H1 (cell line): ENCODE measurements at regions not wholly inside any gene's neighbourhood (a gene's known extent, or its start where the extent isn't known, plus 50 kb on each side); places are given as distances from the start of the nearest gene placed in this dataset.

Experiments
- CTCF ChIA-PET: fragments of 300-600 bp; sonication (Branson Sonifier 250); formaldehyde crosslinking; loops from one replicate; lab custom pipeline; 2021; ENCODE audit not compliant: partially characterized antibody; lab: Charles Lee
- POLR2A ChIA-PET: fragments of 300-600 bp; sonication (Branson Sonifier 250); formaldehyde crosslinking; loops from one replicate; lab custom pipeline; 2021; ENCODE audit warnings: inconsistent platforms; ENCODE audit not compliant: partially characterized antibody; lab: Charles Lee
- DNase-seq, 2 experiments: peaks; one replicate each; pipeline versions ENCODE4 v3.0.0 to v3.0.0-alpha.2; 2010 to 2022; ENCODE audit warnings: low spot score in 2 of 2, low read depth in 1 of 2, mixed read lengths in 1 of 2
- FAIRE-seq: peaks from 2 replicates; lab custom pipeline; 2011; peaks lifted over from hg19 to GRCh38; lab: Jason Lieb, UNC
- H2AFZ ChIP-seq: 2 replicates; pipeline ENCODE4 v1.8.1; 2012; ENCODE audit warnings: low read length, inconsistent platforms
- H2AK5ac ChIP-seq: 2 replicates; pipeline ENCODE4 v1.6.1; 2013; ENCODE audit warnings: low read depth, low read length
- H2BK120ac ChIP-seq: replicated peaks from 2 replicates; pipeline ENCODE3; 2013; ENCODE audit warnings: low read depth, low read length, inconsistent platforms
- H2BK12ac ChIP-seq: 2 replicates; pipeline ENCODE4 v1.6.1; 2013; ENCODE audit warnings: low read depth, low read length
- H2BK15ac ChIP-seq: 2 replicates; pipeline ENCODE4 v1.6.1; 2013; ENCODE audit warnings: low read length
- H2BK20ac ChIP-seq: 2 replicates; pipeline ENCODE4 v1.6.1; 2013; ENCODE audit warnings: low read length
- H2BK5ac ChIP-seq: 2 replicates; pipeline ENCODE4 v1.6.1; 2013; ENCODE audit warnings: low read depth, low read length
- H3K14ac ChIP-seq: 2 replicates; pipeline ENCODE4 v1.6.1; 2013; ENCODE audit warnings: inconsistent platforms; ENCODE audit not compliant: insufficient read length
- H3K18ac ChIP-seq: 2 replicates; pipeline ENCODE4 v1.6.1; 2013; ENCODE audit warnings: low read length; ENCODE audit errors: extremely low read depth
- H3K23ac ChIP-seq: 2 replicates; pipeline ENCODE4 v1.6.1; 2013; ENCODE audit warnings: inconsistent platforms; ENCODE audit not compliant: insufficient read length
- H3K23me2 ChIP-seq: 2 replicates; pipeline ENCODE4 v1.6.1; 2013; ENCODE audit warnings: low read depth, low read length
- H3K27ac ChIP-seq: 2 replicates; pipeline ENCODE4 v1.6.1; 2011; ENCODE audit warnings: low read depth, low read length, inconsistent platforms
- H3K27me3 ChIP-seq, 4 experiments: replicated peaks in 1 of 4; 1 replicate in 1 of 4; 2 replicates in 3 of 4; pipeline versions ENCODE4 v1.6.1 to v1.8.1; 2011 to 2013; ENCODE audit warnings: low read length in 3 of 4, mild to moderate bottlenecking in 3 of 4, inconsistent platforms in 2 of 4, mixed read lengths in 2 of 4, moderate library complexity in 1 of 4; ENCODE audit not compliant: control insufficient read depth in 3 of 4, insufficient read depth in 3 of 4; ENCODE audit errors: extremely low read depth in 1 of 4
- H3K36me3 ChIP-seq, 4 experiments: 2 replicates each; pipeline versions ENCODE4 v1.6.1 to v1.8.1; 2011 to 2013; ENCODE audit warnings: mild to moderate bottlenecking in 4 of 4, low read length in 3 of 4, moderate library complexity in 2 of 4, control low read depth in 1 of 4, inconsistent platforms in 1 of 4; ENCODE audit not compliant: insufficient read depth in 4 of 4, control insufficient read depth in 2 of 4
- H3K4ac ChIP-seq: replicated peaks from 2 replicates; pipeline ENCODE3; 2013; ENCODE audit warnings: low read length, low read depth, mixed read lengths, inconsistent platforms; ENCODE audit not compliant: insufficient read length
- H3K4me1 ChIP-seq, 4 experiments: replicated peaks in 1 of 4; 1 replicate in 1 of 4; 2 replicates in 3 of 4; pipeline versions ENCODE4 v1.6.1 to v1.8.1; 2011 to 2013; ENCODE audit warnings: low read length in 3 of 4, inconsistent platforms in 2 of 4, mixed read lengths in 1 of 4; ENCODE audit not compliant: insufficient read depth in 4 of 4, control insufficient read depth in 3 of 4
- H3K4me2 ChIP-seq, 2 experiments: 2 replicates each; pipeline versions ENCODE4 v1.6.1 to v1.8.1; 2011 to 2013; ENCODE audit warnings: low read depth in 2 of 2, low read length in 2 of 2, control low read depth in 1 of 2, inconsistent platforms in 1 of 2, mild to moderate bottlenecking in 1 of 2; ENCODE audit not compliant: insufficient read depth in 1 of 2
- H3K4me3 ChIP-seq, 4 experiments: fragments of 200-600, 300-600 bp in 1 of 4; sonication (generic), shearing (Covaris generic), sonication (Bioruptor Twin) in 1 of 4; 2 replicates each; pipeline versions ENCODE4 v1.5.1 to v1.8.1; 2011 to 2016; ENCODE audit warnings: low read length in 4 of 4, low read depth in 3 of 4, control low read depth in 2 of 4, inconsistent platforms in 2 of 4, mild to moderate bottlenecking in 2 of 4, mixed read lengths in 1 of 4, moderate library complexity in 1 of 4; ENCODE audit not compliant: insufficient read depth in 2 of 4; ENCODE audit errors: extremely low read depth in 1 of 4
- H3K56ac ChIP-seq: replicated peaks from 2 replicates; pipeline ENCODE3; 2013; ENCODE audit warnings: low read depth, mild to moderate bottlenecking, mixed read lengths, low read length, inconsistent platforms; ENCODE audit not compliant: insufficient read length
- H3K79me1 ChIP-seq: 2 replicates; pipeline ENCODE4 v1.6.1; 2013; ENCODE audit warnings: low read depth, low read length, control low read depth
- H3K79me2 ChIP-seq, 2 experiments: 2 replicates each; pipeline versions ENCODE4 v1.6.1 to v1.8.1; 2012 to 2013; ENCODE audit warnings: low read length in 2 of 2, mild to moderate bottlenecking in 2 of 2, inconsistent platforms in 1 of 2; ENCODE audit not compliant: insufficient read depth in 2 of 2, control insufficient read depth in 1 of 2
- H3K9ac ChIP-seq, 4 experiments: replicated peaks in 1 of 4; 1 replicate in 1 of 4; 2 replicates in 3 of 4; pipeline versions ENCODE4 v1.6.1 to v1.8.1; 2011 to 2013; ENCODE audit warnings: low read depth in 3 of 4, low read length in 3 of 4, control low read depth in 2 of 4, mild to moderate bottlenecking in 2 of 4, moderate library complexity in 2 of 4, inconsistent platforms in 1 of 4; ENCODE audit errors: extremely low read depth in 1 of 4
- H3K9me3 ChIP-seq, 2 experiments: 2 replicates each; pipeline versions ENCODE4 v1.6.1 to v1.8.1; 2012 to 2013; ENCODE audit warnings: mild to moderate bottlenecking in 2 of 2, moderate library complexity in 2 of 2, control low read depth in 1 of 2, inconsistent platforms in 1 of 2, low read depth in 1 of 2, low read length in 1 of 2, mixed read lengths in 1 of 2; ENCODE audit not compliant: insufficient read depth in 2 of 2
- H4K20me1 ChIP-seq, 2 experiments: replicated peaks in 1 of 2; 2 replicates each; pipeline versions ENCODE3 to v1.8.1; 2011 to 2013; ENCODE audit warnings: inconsistent platforms in 2 of 2, low read length in 2 of 2, mild to moderate bottlenecking in 1 of 2; ENCODE audit not compliant: insufficient read depth in 2 of 2, control insufficient read depth in 1 of 2
- H4K5ac ChIP-seq: 2 replicates; pipeline ENCODE4 v1.6.1; 2013; ENCODE audit warnings: low read length, low read depth, mixed read lengths, inconsistent platforms; ENCODE audit not compliant: insufficient read length
- H4K8ac ChIP-seq: 2 replicates; pipeline ENCODE4 v1.8.0; 2013; ENCODE audit warnings: mild to moderate bottlenecking, moderate library complexity, low read length, inconsistent platforms; ENCODE audit not compliant: insufficient read depth; ENCODE audit errors: extremely low read depth
- H4K91ac ChIP-seq: replicated peaks from 2 replicates; pipeline ENCODE3; 2013; ENCODE audit warnings: low read length, mixed read lengths, inconsistent platforms; ENCODE audit not compliant: insufficient read length
- ASH2L ChIP-seq: fragments of 200-600, 300-600 bp; sonication (generic); IDR thresholded peaks from one replicate; pipeline ENCODE4 v1.7.1; 2017; ENCODE audit warnings: low read length
- BRCA1 ChIP-seq: IDR thresholded peaks from 2 replicates; pipeline ENCODE4 v1.6.1; 2012; ENCODE audit warnings: low read depth, low read length, improper control_type of control experiment
- CBX5 ChIP-seq: fragments of 300-800, 300-1000 bp; sonication (generic); IDR thresholded peaks from 2 replicates; pipeline ENCODE4 v1.7.1; 2016; ENCODE audit warnings: antibody characterized with exemption, low read length, low read depth
- EZH2 ChIP-seq: fragments of 200-600 bp; sonication (generic); IDR thresholded peaks from 2 replicates; pipeline ENCODE4 v1.7.1; 2012; ENCODE audit warnings: low read depth, mild to moderate bottlenecking, moderate library complexity, low read length, inconsistent platforms; ENCODE audit not compliant: severe bottlenecking
- GTF2F1 ChIP-seq: IDR thresholded peaks from 2 replicates; pipeline ENCODE4 v1.6.1; 2012; ENCODE audit warnings: low read depth, low read length, improper control_type of control experiment, borderline replicate concordance
- KDM1A ChIP-seq: fragments of 200-600, 300-600 bp; sonication (generic); IDR thresholded peaks from 2 replicates; pipeline ENCODE4 v1.7.1; 2016; ENCODE audit warnings: mild to moderate bottlenecking, low read length, borderline replicate concordance
- NANOG ChIP-seq: IDR thresholded peaks from 2 replicates; pipeline ENCODE4 v1.6.1; 2011; ENCODE audit warnings: low read length, low read depth, mild to moderate bottlenecking, inconsistent platforms; ENCODE audit not compliant: insufficient read depth, poor library complexity, severe bottlenecking
- RAD21 ChIP-seq, 2 experiments: IDR thresholded peaks in 1 of 2; conservative IDR thresholded peaks in 1 of 2; 2 replicates each; pipeline ENCODE4 v1.6.1; 2011; ENCODE audit warnings: low read depth in 2 of 2, low read length in 2 of 2, improper control_type of control experiment in 1 of 2, inconsistent platforms in 1 of 2, mild to moderate bottlenecking in 1 of 2, moderate library complexity in 1 of 2
- RBBP5 ChIP-seq: IDR thresholded peaks from 2 replicates; pipeline ENCODE4 v1.7.1; 2012; ENCODE audit warnings: low read depth, mild to moderate bottlenecking, inconsistent platforms, low read length, moderate library complexity, borderline replicate concordance
- RNF2 ChIP-seq: fragments of 200-900, 300-1000 bp; sonication (generic); IDR thresholded peaks from 2 replicates; pipeline ENCODE4 v1.7.1; 2016; ENCODE audit warnings: borderline replicate concordance, low read depth, mild to moderate bottlenecking, antibody characterized with exemption, low read length; ENCODE audit not compliant: poor library complexity, severe bottlenecking; ENCODE audit errors: missing control alignments
- SP1 ChIP-seq: IDR thresholded peaks from 2 replicates; pipeline ENCODE4 v1.6.1; 2011; ENCODE audit warnings: low read depth, low read length
- SRF ChIP-seq: IDR thresholded peaks from 2 replicates; pipeline ENCODE4 v1.6.1; 2011; ENCODE audit warnings: mild to moderate bottlenecking, low read depth, low read length, moderate library complexity
- SUZ12 ChIP-seq: fragments of 200-600 bp; sonication (generic); IDR thresholded peaks from 2 replicates; pipeline ENCODE4 v1.6.1; 2012; ENCODE audit warnings: mild to moderate bottlenecking, inconsistent platforms, low read length, moderate library complexity, mixed read lengths
- WGBS, 2 experiments: shearing (Covaris generic) in 1 of 2; methylation state at CpG; one replicate each; pipeline versions ENCODE4 v1.1.6 to v1.1.7; 2013 to 2015; ENCODE audit warnings: low lambda C conversion rate in 2 of 2, mixed read lengths in 2 of 2, inconsistent platforms in 1 of 2, low coverage in 1 of 2, missing lambda C conversion rate in 1 of 2; ENCODE audit not compliant: insufficient replicate concordance in 2 of 2, insufficient coverage in 1 of 2, insufficient read length in 1 of 2; ENCODE audit errors: extremely low coverage in 1 of 2, missing lambda C conversion rate in 1 of 2; 5-methylcytosine and 5-hydroxymethylcytosine counted together

DNA sequence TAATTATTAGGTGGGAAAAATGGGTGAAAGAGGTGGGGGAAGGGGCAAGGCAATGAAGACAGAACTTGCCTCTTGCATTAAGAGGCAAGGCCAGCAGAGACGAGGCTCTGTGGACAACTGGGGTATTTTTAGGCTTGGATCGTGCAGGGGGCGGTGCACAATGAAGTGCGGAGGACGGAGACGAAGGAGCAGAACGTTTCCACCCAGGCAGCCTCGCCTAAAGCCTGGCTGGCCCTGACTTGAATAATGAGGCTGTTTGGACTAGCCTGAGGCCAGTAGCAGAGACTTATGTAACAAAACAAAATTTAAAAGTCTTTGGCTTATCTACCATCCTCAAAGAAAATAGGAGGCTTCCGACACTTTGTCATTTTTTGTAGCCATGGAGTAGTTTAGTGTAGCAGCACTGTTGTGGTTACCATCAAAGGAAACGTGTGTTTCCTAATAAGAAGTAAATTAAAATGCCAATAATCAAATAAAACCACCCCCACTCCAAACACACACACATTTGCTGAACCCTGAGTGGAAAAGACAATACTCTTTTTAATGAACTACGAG lies 370.0 kb upstream of the CNR1 start:
- TF ChIP-seq RNF2 (no peak), RAD21 (IDR thresholded peaks at IDR 0.05 in 1 of 2, conservative IDR thresholded peaks at IDR 0.05 in 1 of 2; ENCODE audit: low read depth in 2 of 2, low read length in 2 of 2) (no peak), ASH2L (no peak), GTF2F1 (no peak), BRCA1 (no peak), SUZ12 (no peak), SP1 (no peak), KDM1A (no peak), RBBP5 (no peak), SRF (no peak), EZH2 (no peak), NANOG (no peak), CBX5 (no peak)
- TF ChIP-seq, all 59 proteins: peak for 0

More for the DNA sequence above, 370.0 kb upstream of the CNR1 start:
- Histone ChIP-seq H3K14ac (no peak overlapping the region), H2BK15ac (no peak overlapping the region), H3K4me2 (no peak overlapping the region), H3K23me2 (no peaks in the 10 kb centered on the region; the same call in 1 of the 2 replicates), H2BK12ac (no peak overlapping the region), H3K23ac (no peak overlapping the region), H2BK20ac (no peak overlapping the region), H4K8ac (no peak overlapping the region), H3K27me3 (no peaks in the 10 kb centered on the region), H2BK5ac (no peak overlapping the region), H2AFZ (no peak overlapping the region), H2BK120ac (no peak overlapping the region), H3K4ac (no peak overlapping the region), H3K4me3 (no peak overlapping the region), H4K5ac (no peak overlapping the region), H3K27ac (no peak overlapping the region), H3K56ac (no peak overlapping the region), H3K9me3 (no peaks in the 10 kb centered on the region), H3K36me3 (no peaks in the 10 kb centered on the region), H4K91ac (no peak overlapping the region), H3K79me2 (no peaks in the 10 kb centered on the region), H3K4me1 (peaks cover 0 to 6% (median 2%) of the 10 kb centered on the region in 4 experiments; a peak in 3 of 7 replicates), H3K9ac (no peak overlapping the region), H3K18ac (no peak overlapping the region), H4K20me1 (peaks cover 0 to 2% of the 10 kb centered on the region in 2 experiments), H2AK5ac (no peak overlapping the region), H3K79me1 (no peaks in the 10 kb centered on the region)
- WGBS, 2 experiments = 87% methylated on average over 11 of the region's 11 CpGs; no CpG with 5 or more reads in 1 of the 2 experiments
- DNase-seq (no peak), FAIRE-seq (no peak)
- CTCF ChIA-PET = interaction anchor here (0.6 kb wide), 1 partner anchor 44 kb away, joined by 3 read pairs; no protein-coding TSS in a partner anchor
- POLR2A ChIA-PET = no interaction called here
